ENCODE measurements at regions not wholly inside any gene's neighbourhood (a gene's known extent, or its start where the extent isn't known, plus 50 kb on each side); places are given as distances from the start of the nearest gene placed in this dataset.
"Not testable (repeated sequence)": the region's sequence is repeated elsewhere in the genome, so short reads cannot be mapped to it uniquely, and the experiment has no call there.

DNA sequence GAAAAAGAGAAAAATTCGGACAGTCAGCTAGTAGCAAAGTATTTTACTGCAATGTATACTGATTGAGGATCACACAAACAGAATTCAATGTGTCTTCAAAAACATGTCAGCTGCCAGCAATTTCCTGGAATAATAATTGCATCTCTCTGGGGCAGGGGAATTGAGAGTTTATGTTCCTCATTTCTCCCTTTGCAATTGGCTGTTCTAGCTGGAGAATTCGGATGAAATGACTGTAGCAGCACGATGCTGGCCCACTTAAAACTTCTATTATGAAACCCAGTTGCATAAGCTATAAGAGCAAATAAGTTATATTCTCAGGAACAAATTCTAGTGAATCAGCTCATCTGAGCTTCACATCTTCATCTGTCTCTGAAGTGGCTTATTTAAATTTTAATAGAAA lies 99.9 kb upstream of the CPEB2 start:
- DNase-seq: no peak

DNA sequence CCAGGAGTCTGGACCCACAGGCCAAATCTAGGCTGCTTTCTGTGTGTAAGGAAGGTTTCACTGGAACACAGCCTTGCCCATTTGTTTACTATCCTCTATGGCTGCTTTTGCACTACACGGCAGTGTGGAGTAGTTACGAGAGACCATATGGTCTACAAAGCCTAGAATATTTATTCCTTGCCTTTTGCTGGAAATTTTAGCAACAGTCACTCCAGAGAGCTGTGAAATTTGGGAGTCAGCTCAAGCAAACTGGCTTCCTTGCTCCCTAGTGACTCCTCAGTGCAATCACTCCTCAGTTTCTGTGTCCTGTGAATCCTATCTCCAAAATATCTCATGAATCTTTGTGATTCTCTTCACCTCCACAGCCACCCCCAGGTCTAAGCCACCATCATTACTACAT lies 99.0 kb upstream of the CPEB2 start:
- no peak for DNase-seq

DNA sequence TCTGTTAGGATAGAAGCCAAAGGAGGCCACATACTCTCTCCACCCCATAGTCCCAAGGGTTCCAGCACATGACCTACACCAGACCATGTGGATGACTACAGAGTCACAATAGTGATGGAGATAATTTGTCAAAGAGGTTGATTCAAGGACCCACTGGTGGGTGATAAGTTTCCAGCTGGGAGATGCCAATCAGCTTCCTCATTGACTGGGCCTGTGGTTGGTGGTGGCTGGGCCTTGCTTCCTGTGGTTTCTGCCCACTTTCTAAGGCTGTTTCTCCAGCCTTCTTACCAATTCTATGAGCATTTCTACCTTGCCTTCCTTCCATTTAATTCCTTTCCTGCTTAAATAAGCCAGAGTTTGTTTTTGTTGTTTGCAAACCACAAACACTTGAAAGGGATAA lies 95.5 kb upstream of the CPEB2 start:
- DNase-seq: no peak

DNA sequence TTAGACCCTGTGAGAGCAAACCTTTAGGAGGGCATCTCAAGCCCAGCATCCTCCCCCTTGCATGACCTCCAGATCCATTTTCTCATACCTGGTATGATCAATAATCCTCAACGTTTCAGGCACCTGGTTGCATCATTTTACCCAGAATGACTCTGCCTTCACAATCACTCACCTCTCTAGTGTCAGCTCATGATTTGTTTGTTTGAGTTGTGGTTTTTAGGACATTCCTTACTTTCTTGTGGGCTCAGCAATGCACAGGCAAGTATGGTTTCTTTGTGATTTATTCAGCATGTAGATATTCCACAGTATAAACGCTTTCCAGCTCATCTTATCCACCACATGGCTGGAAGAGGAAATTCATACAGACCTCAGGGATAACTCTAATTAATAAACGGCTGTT lies 93.6 kb upstream of the CPEB2 start:
- no peak for DNase-seq

DNA sequence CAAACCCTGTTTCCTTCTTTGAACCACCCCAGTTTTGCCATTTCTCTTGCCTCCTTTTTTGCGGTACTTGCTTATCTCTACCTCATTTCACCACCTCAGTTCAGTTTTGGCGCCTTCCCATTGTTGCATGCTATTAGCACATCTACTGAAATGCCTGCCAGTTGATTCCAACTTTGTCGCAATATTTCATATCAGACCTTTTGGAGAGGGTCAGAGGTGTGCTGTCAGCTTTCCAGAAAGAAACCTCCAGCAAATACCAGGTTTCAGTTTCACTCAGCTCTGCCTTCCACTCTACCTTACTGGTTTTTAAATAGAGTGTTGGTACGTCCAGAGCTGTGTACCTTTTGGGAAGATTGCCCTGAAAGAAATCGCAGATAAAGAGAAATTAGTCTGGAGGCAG lies 91.9 kb upstream of the CPEB2 start:
- DNase-seq: no peak

DNA sequence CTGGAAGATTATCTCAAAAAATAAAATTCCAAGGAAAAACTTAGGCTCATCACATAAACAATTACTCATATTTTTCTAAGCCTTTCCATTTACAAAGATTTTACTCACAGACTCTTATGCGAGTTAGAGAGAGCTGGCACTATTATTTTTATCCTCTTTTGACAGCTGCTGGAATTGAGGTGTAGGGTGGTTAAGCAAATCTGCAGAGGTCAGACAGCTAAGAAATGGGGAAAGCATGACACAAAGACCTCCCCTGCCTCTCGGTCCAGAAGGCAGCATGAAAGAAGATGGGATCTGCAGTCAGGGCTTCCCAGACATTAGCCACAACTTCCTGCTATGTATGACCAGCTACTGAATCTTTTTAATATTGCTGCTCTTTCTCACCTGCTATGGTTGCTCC lies 89.9 kb upstream of the CPEB2 start:
- DNase-seq: no peak

DNA sequence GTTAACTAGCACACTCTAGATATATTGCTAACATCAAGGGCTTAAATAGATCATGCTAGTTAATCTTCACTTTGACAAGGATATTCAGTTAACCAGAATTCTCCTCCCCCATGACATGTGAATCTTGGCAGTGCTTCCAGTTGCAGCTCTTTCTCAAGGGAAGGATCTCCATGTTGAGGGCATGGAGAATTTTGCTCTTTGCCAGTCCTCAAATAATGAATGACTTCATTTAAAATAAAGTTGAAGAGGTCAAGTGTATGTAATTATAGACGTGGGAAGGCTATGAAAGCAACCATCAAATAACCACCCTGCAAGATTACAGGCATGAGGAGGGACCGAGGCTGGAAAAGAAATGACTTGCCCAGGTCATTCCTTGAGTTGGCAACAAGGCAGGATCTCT lies 87.3 kb upstream of the CPEB2 start:
- no peak for DNase-seq

DNA sequence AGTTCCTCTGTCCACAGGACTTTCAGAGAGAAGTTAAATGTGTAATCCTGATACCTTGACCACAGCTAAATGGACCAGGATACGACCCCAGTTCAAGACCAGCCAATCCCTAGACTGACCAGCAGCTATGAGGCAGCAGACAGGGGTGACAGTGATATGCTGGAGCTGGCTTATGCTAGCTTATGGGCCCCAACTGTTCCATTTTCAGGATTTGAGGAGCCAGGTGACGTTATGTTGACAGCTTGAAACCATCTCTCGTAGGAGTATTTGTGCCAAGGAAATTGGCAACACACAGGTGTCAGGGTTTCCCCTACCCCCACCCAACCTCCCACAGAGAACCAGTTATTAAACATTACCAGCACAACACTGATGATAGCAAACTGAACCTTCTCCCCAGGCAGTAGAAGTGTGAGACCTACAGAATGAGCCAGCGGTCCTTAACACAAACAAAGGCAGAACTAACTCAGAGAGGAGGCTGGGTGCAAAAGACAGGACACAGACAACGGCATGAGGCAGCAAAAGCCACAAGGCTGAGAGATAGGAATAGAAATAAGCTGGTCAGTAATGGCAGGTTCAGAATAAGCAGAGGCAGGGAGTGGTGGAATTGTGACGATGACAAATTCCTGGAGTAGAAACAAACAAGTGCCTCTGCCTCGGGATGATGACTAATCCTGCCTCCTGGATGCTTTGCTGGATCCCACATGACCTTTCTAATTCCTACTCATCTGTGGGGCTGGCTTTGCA lies 85.6 kb upstream of the CPEB2 start:
- no peak for DNase-seq

DNA sequence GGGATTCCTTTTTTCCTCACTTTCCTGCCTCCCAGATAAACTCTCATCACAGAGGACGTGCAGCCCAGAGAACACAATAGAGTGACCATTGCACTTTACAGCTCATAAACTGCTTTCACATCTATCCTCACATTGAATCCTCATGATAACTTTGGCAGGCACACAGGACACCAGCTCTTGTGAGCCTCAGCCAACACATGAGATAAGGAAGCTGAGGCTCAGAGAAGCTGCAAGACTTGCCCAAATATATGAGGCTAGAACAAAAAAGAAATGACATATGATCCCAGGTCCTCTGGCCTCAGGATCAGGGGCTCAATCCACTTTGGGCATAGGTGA lies 85.0 kb upstream of the CPEB2 start:
- DNase-seq: no peak

DNA sequence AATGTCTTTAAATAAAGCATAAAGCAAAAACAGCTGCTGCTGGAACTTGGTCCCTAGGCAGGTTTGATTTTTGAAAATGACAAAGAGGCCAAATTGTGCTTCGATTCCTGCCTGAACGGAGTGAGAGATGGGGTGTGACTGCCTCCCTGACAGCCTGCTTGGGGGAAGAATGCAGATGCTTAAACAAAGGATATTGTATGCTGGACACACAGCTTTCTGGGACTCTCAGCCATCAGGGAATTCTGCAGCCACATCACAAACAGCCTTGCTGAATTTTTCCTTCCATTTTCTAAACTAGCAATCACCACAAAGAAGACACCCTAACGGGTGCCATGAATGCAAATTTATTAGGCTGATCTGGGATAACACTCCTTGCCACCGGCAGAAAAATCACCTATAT lies 83.9 kb upstream of the CPEB2 start:
- no peak for DNase-seq

DNA sequence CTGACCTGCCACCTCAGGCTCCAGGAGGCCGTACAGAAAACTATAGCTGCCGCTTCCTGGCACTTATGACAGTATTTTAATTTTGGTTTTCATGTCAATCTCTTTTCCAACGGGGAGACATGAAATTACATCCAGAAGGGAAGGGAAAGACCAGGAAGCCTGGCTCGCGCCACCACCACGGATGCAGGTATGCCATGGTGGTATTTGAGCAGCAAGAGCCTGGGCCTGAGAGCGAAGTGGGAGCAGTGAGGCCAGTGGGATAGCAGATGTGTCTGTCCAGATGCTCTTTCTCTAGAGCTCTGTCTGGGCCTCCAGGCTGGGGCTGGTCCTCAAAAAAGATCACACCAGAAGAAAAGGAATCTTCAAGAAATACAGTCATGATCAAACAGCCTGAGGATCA lies 82.5 kb upstream of the CPEB2 start:
- DNase-seq: no peak

DNA sequence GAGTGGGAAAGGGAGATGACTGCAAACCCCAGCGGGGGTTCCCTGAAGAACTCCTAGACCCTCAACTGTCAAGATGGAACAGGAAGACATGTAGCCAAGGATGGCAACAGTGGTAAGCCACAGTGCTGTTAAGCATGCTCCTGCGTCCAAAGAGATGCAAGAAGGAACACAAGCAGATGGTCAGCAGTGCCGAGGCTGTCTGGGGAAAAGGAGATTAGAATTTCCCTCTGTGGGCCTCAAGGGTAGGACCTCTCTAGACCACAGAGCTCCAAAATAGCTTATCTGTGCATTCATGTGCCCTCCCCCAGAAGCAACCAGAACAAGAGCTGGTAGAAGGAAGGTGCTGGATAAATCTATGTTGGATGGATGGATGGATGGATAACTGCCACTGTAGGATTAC lies 82.0 kb upstream of the CPEB2 start:
- no peak for DNase-seq

DNA sequence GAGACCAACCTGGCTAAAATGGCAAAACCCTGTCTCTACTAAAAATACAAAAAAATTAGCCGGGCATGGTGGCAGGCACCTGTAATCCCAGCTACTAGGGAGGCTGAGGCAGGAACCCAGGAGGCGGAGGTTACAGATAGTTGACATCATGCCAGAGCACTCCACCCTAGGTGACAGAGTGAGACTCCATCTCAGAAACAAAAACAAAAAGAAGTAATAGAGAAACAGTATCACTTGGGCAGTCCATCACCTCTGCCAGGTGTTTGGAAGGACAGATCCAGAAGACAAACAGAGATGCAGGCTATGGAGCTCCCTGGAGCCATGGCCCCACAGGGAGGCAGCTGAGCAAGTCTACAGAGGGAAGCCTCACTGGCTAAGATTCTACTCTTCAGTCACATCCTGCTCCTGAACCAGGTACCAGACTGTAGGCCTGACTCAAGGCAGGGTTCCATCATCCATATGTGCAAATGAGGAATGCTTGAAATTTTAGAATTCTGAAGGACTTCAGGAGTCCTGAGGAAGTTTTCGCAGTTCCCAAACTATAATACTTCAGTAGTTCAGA lies 81.4 kb upstream of the CPEB2 start:
- DNase-seq: no peak

DNA sequence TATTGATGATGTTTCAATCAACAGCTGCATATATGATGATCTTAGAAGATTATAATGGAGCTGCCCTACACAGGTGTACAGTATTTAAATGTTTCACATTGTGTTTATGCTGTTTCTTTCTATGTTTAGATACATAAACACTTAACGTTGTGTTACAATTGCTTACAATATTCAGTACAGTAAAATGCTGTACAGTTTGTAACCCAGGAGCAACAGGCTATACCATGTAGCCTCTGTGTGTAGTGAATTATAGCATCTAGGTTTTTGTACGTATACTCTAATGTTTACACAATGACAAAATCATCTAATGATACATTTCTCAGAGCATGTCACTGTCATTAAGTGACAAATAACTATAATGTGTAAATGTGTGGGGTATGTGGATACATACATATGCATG lies 80.5 kb upstream of the CPEB2 start:
- DNase-seq: not testable (repeated sequence)

DNA sequence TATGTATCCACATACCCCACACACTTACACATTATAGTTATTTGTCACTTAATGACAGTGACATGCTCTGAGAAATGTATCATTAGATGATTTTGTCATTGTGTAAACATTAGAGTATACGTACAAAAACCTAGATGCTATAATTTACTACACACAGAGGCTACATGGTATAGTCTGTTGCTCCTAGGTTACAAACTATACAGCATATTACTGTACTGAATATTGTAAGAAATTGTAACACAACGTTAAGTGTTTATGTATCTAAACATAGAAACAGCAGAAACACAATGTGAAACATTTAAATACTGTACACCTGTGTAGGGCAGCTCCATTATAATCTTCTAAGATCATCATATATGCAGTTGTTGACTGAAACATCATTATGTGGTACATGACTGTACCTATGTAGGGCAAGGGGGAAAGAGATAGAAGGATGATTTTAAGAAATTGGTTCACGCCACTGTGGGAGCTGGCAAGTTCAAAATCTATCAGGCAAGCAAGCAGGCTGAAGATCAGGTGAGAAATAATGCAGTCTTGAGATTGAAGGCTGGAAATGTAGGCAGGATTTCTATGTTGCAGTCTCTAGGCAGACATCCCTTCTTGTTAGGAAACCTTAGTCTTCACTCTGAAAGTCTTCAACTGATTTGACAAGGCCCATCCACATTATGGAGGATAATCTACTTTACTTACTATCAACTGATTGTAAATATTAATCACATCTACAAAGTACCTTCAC lies 78.0 kb upstream of the CPEB2 start:
- no peak for DNase-seq

DNA sequence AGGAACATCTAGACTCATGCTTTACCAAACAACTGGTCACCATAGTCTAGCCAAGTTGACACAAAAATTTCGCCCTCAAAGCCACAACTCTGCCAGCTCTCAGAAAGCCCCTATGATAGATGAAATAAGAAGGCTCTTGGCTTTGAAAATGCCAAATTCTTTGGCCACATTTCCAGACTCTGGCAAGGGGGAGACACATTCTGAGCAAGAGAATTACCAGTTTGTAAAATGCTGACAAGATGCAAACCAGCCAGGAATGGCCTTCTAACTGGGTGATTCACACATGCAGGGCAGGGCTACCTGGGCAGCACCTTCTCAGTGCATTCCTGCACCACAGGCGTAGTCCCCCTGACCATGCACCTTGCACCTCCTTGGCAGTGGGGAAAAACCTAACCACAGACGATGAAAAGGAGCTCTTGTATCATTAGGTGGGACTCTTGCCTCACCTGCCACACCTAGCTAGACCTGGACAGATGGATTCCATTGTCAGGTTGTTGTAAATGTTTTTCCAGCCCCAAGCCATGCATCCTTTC lies 77.4 kb upstream of the CPEB2 start:
- no peak for DNase-seq

DNA sequence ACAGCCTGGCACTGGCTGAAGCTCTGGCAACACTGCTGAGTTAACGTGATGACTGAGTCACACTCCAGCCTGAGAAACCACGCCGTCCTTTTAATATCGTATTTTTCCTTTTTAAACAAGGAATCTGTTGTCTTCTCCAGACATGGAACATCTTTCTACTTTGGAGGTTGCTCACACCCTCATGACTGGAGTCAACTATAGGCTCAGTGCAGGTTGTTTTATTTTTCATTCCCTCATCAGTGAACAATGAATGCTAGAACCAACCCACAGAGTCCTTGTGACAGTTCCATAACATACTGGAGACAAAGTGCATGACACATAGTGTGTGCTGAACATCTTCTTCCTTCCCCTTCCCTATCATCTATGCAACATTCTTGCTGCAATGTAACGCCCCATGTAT lies 76.8 kb upstream of the CPEB2 start:
- no peak for DNase-seq

DNA sequence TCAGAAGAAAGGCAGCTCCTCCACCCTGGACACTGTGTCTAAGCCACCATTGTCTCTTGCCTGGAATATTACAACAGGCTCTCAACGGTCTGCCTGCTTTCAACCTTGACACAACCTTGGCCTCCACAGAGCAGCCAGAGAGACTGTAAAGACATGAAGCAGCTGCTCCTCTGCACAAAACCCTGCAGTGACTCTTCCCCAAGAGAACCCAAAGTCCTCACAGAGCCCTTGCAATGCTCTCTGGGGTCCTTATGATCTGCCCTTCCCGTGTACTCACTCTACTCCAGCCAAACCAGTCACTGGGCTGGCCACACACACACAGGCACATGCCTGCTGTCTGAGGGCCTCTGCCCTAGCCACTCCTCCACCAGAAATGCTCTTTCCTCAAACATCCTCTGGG lies 75.9 kb upstream of the CPEB2 start:
- no peak for DNase-seq

DNA sequence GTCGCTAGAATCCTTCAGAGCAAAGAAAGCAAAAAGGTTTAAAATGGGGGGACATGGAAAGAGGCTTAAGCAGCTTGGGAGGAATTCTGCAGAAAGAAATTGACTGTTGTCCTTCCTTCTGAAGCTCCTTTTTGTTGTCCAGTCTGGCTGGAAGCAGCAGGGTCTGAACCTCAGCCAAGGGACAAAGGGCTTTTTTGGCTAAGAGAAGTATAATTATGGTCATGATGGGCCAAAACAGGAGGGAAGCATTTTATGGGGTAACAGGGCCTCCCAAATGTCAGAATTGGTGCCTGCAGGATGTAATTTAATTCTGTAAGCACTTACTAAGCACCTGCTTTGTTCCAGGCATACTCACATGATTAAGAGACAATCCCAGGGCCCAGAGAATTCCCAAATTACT lies 74.2 kb upstream of the CPEB2 start:
- DNase-seq: no peak

DNA sequence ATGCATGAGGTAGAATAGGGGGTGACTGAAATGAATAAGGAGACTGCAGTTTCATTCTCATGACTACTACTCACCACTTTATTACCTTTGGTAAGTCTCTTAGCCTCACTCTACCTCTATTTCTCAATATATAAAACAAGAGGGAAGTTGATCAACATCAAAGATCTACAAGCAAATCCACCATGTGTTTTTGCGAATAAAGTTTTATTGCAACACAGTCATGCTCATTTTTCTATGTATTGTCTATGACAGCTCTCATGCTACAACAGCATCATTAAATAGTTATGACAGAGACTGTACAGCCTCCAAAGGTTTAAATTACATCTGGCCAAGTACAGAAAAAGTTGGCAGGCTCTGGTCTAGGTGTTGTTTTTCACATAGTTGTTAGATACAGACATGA lies 72.6 kb upstream of the CPEB2 start:
- no peak for DNase-seq

DNA sequence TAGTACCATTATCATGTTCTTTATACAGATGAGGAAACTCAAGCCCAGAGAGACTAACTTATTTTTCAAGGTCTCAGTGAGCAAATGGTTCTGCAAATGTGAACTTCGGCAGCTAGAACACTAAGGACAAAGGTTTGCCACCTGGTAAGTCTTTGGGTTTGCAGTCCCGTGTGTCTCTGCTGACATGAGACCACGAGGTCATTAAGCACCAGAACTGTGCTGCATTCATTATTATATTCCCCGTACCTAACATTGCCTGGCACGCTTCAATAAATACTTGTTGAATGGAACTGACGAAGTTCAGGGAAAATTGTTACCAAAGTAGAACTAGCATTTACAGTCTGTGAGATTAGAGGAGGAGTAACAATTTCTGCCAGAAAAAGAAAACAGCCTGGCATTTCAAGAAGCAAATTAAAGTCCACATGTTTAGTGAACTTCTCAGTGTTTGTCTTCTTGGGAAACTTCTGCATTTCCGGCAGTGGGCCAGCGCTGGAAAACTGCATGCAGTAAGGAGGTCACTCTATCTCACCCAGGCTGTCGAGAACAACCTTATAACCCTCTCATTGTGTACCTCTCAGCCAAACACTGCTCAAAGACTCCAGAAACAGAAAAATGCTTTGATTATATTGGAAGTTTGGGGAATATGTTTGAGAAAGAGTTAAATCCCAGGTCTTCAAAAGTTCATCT lies 67.4 kb upstream of the CPEB2 start:
- DNase-seq: no peak

DNA sequence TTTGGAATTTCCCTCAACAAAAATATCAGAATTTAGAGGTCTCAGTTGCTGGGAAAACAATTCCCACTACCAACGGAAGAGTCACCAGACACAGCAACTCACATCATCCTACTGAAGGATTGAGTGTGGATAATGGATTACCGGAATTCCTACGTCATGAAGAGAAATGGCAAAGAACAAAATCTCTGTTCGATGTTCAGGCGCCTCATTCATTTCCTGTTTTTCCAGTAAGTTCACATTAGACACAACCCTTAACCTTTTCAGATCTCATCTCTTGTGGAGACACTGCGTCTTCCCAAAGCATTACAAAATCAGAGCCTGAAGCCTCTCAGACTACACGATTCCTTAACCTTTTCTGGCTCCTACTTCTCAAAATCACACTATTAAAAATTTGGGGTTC lies 58.5 kb upstream of the CPEB2 start:
- DNase-seq: no peak

DNA sequence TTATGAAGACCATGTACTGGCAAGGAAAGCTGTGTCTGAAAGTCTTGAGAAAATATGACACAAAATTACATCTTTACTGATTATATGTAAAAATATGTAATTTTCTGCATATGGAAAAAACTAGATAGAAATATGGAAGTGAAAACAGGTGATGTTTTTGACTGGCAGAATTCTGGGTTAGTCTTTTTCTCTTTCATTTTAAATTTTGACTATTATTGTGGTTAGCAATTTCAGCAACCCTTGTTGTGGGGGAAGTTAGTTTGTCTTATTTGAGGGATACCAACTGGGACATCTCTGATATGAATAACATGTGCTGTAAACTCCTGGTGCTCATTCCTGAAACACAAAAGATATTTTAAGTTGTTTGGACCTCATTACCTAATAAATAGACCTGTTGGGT lies 49.9 kb upstream of the CPEB2 start:
- DNase-seq: no peak
